ENCODE measurements at regions not wholly inside any gene's neighbourhood (a gene's known extent, or its start where the extent isn't known, plus 50 kb on each side); places are given as distances from the start of the nearest gene placed in this dataset.

- no peak for DNase-seq (ENCODE audit: low read depth in 3 of 3)
Observed at GRCh38 chr13:107332188-107332587, 764.3 kb upstream of the ARGLU1 start.

- no peak for DNase-seq (ENCODE audit: low read depth in 3 of 3)
Observed at GRCh38 chr13:107331359-107331758, 763.4 kb upstream of the ARGLU1 start.

DNA sequence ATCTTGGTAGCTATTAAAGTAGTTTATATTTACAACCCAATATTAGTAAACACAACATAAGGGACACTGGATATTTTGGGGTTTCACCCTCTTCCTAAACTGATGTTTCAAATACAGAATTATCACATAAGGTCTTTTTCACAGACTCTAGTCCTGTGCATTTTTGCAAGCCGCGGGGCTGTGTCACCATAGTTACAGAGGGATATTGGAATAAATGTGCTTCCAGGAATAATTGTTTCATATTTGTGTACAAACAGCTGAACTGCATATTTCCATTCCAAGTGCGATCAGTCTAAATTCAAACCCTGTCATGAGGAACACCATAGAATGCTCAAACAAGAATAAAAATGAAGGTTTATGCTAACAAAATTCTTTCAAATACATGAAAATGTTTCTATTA is 762.5 kb upstream of the ARGLU1 start:
- DNase-seq (ENCODE audit: low read depth in 3 of 3), result no peak

DNA sequence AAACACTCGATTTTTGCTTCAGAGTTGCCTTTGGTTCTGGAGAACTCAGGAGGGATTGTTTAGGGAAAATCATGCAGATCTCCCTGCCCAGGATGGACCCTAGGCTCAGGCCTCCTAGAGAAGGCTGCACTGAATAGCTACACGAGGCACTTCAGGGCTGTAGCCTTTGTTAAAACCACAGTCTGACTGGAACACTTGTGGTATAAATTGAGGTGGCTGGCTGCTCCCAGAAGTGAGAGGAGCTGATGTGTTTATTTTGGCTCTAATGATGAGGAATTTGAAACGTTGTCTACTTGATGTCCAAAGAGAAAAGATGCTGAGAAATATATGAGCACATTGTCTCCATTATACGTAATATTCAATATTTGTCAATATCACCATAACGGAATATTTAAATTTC is 762.1 kb upstream of the ARGLU1 start:
- DNase-seq (ENCODE audit: low read depth in 3 of 3), result no peak

DNA sequence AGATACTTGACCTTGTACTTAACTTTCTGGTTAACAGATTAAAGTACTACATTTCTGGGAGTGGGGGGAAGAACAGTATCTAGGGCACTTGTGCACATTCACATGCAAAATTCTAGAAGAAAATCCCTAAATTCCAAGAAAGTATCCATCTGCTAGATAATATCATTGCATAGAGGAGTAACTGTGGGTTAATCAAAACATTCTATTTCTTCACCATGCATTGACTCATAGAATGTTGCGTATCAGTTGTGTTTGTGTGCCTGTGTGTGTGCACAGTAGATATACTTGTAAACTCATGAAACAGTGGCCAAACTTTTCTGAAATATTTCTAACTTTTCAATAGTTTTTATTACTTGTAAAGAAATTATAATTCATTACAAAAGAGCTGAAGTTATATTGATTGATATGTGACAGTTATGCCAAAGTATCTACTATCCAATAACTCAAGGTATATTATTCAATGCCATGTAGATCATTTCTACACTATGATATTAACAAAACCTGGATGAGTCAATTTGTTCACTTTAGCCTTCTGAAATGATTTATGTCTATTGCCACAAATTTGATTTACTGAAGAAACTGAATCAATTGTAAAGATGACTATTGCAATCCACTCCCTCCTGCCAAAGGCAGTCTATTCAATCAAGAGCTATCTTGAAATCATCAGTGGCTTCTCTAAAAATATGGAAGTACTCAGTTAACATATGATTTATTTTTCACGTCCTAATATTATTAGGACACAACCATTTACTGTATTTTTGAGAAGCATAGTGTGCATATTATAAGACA is 756.7 kb upstream of the ARGLU1 start:
- no peak for DNase-seq (ENCODE audit: low read depth in 3 of 3)

GRCh38 chr13:107322228-107322627 is 754.3 kb upstream of the ARGLU1 start:
- no peak for DNase-seq (ENCODE audit: low read depth in 3 of 3)

DNA sequence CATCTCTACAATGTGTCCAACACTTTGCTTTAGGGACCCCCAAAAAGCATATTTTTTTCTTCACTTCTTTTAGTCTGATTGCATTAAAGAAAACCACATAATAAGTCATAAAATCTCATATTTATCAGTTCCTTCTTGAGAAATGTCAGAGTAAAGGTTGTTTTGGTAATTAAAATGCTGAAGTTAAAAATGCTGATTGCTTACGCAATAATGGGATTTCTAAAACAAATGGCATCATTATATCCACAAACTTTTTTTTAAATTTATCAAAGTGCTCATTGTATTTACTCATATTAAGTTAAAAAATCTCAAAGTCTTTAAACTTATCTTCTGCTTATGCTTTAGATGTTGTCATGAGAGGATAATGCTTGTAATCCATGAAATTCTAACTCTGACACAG is 737.2 kb upstream of the ARGLU1 start:
- DNase-seq (ENCODE audit: low read depth in 3 of 3), result no peak

DNA sequence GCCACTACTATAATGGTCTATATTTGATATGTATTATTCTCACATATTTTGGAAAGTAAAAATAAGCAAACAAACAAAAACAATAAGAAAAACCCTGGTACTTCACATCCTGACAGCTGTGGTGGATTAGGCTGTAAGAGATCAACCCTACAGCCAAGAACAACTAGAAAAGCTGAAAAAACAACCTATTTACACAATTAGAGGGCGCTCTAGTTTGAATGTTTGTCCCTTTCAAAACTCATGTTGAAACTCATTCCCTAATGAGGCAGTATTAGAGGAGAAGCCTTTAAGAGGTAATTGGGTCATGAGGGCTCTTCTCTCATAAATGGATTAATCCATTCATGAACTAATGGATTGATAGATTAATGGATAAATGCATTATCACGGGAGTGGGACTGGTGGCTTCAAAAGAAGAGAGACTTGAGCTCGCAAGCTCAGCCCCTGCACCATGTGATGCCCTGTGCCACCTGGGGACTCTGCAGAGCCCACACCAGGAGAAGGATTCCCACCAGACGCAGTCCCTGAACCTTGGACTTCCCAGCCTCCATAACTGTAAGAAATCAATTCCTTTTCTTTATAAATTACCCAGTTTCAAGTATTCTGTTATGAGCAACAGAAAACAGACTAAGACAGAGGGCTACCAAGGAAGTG is 733.9 kb upstream of the ARGLU1 start:
- DNase-seq (ENCODE audit: low read depth in 3 of 3), result no peak

GRCh38 chr13:107299717-107300116 is 731.8 kb upstream of the ARGLU1 start:
- no peak for DNase-seq (ENCODE audit: low read depth in 3 of 3)

- no peak for DNase-seq (ENCODE audit: low read depth in 3 of 3)
Observed at GRCh38 chr13:107296804-107297203, 728.9 kb upstream of the ARGLU1 start.

DNA sequence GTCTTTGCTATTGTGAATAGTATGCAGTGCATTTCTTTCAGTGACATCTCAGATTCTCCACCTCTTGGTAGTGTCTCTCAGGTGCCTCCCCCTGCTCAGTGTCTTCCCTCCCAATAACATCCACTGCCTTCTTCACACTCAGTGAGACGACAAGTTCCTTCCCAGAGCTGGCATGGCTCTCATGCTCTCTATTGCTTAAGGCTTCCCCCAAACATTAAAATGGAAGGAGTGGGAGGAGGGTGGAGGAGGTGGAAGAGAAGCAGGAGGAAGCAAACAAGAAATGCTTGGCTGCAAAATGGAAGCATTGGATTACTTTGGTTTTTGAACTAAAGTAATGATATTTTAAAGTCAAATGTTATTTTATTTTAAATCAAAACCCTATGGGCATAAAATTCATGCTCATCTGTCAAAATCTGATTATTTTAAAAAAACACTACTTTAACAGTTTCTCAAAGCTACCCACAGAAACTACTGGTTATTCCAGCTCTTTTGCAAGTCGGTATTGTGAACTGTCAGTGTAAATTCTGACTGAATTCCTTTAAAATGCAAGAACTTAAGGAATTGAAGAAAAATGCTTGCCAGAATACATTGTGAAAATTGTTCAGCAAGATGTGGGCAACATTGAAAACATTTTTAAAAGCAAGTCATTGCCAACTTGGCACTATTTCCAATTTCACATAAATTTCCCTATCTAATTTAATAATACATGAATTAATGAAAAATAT is 727.6 kb upstream of the ARGLU1 start:
- DNase-seq (ENCODE audit: low read depth in 3 of 3), result no peak

DNA sequence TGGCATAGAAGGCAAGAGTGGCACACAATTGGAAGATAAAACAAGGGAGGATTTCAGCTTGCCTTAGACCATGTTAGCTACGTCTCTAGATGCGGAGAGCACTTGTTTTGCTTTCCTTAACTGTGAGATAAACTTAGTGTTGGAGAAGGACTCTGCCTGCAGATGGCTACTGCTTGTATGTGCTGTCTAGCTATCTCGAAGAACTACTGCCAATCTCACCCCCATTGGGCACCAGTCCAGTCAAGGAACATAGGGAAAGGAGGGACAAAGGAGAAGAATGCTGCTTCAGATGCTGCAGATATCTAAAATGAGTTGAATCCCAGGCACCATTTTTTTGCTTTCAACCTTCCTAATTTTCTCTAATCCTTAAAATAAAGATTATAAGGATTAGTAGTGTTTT is 726.0 kb upstream of the ARGLU1 start:
- no peak for DNase-seq (ENCODE audit: low read depth in 3 of 3)

DNA sequence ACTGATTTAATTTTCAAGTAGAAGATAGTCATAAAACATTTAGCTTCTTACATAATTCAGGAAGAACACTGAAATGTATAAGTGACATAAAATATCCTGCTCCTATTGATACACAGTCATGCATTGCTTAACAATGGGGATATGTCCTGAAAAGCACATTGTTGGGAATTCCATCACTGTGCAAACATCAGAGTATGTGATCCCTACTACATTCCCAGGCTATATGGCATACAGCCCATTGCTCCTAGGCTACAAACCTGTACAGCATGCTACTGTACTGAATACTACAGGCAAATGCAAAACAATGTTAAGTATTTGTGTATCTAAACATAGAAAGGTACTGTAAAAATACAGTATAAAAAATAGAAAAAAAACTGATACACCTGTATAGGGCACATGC is 723.9 kb upstream of the ARGLU1 start:
- DNase-seq (ENCODE audit: low read depth in 3 of 3), result no peak

DNA sequence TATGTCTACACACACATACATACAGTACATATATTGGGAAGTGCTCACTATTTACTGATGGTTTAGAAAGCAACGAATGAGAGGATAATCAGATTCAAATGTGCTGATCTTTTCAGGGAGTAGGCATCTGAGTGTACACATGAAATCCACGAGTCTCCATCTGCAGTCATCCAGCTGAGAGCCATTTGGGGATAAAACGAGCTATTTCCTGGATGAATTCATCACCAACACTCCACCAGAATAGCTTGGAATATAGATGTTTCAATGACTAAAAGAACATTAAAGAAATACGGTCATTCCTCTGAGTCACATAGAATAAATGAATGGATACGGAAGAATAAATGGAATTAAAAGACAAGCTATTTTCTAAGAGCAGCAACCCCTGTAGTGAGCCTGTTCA is 721.6 kb upstream of the ARGLU1 start:
- no peak for DNase-seq (ENCODE audit: low read depth in 3 of 3)

DNA sequence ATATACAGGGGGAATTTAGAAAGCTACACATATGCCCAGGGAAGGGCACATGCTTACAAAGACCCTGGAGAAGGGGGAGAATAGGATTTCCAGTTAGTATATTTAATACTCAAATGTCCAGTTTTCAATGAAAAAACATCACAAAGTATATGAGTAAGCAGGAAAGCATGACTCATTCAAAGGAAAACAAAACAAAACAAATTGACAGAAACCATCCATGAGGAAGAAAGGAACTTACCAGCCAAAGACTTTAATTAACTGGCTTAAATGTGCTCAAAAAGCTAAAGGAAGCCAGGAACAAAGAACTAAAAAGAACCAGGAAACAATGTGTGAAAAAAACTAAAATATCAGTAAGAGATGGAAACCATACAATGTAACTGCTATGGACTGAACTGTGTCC is 716.2 kb upstream of the ARGLU1 start:
- no peak for DNase-seq (ENCODE audit: low read depth in 3 of 3)

DNA sequence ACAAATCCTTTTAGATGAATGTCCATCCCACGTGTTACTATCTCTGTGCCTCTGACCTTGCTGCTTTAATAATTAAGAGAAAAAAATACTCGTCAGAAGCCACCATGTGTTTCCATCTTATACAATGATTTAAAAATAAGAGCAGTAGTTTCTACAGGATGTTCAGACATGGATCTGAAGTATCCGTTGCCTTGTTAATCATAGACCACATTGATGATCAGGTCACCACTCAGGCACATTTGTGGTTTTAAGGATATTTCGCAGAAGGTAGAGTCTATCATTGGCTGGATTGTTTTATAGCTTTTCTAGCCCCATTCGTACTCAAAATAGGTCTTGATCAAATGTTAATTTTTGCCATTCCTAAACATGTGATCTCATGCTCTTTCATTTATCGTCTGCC is 710.0 kb upstream of the ARGLU1 start:
- no peak for DNase-seq (ENCODE audit: low read depth in 3 of 3)

DNA sequence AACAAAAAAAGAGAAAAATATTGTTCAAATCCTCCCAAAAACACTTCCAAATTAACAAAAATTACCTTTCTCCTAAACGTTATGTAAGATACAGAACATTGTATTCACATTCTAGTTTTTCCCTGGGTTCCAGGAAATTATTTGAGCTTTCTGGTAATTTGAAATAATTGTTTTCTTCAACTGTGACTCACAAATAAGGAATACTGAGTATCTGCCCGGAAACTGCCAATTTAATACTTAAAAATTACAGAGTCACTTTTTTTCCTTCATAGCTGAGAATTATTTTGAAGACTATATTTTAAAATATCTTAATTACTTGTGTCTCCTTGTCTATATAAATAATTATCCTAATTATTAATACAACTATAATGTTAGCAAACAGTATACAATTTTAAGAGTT is 709.0 kb upstream of the ARGLU1 start:
- DNase-seq (ENCODE audit: low read depth in 3 of 3), result no peak

GRCh38 chr13:107275945-107276614 is 708.1 kb upstream of the ARGLU1 start:
- no peak for DNase-seq (ENCODE audit: low read depth in 3 of 3)

GRCh38 chr13:107275312-107275711 is 707.4 kb upstream of the ARGLU1 start:
- no peak for DNase-seq (ENCODE audit: low read depth in 3 of 3)

- DNase-seq (ENCODE audit: low read depth in 3 of 3), result no peak
Observed at GRCh38 chr13:107271227-107271626, 703.3 kb upstream of the ARGLU1 start.

- DNase-seq (ENCODE audit: low read depth in 3 of 3), result no peak
Observed at GRCh38 chr13:107266657-107267056, 698.7 kb upstream of the ARGLU1 start.

- DNase-seq (ENCODE audit: low read depth in 3 of 3), result no peak
Observed at GRCh38 chr13:107258599-107259187, 690.8 kb upstream of the ARGLU1 start.
